Endothelial cell of umbilical vein (primary cell): ENCODE measurements at regions not wholly inside any gene's neighbourhood (a gene's known extent, or its start where the extent isn't known, plus 50 kb on each side); places are given as distances from the start of the nearest gene placed in this dataset.

Experiments used
- BruUV-seq: library from RNA; stranded (reverse); fragments of 400-500 nt; replicated peaks from 2 replicates; lab custom pipeline; 2021; lab: Mats Ljungman, UMichigan
- CTCF ChIA-PET: fragments of 300-600, 350-600 bp; sonication (Branson Sonifier 250); formaldehyde crosslinking; loops from one replicate; lab custom pipeline; 2021; ENCODE audit warnings: antibody characterized with exemption, inconsistent platforms; lab: Charles Lee
- POLR2A ChIA-PET: fragments of 300-600, 350-600 bp; sonication (Branson Sonifier 250); formaldehyde crosslinking; loops from one replicate; lab custom pipeline; 2021; ENCODE audit warnings: antibody characterized with exemption, inconsistent platforms; lab: Charles Lee
- DNase-seq: peaks from one replicate; pipeline ENCODE4 v3.0.0-alpha.2; 2011; ENCODE audit warnings: low read depth, low spot score
- FAIRE-seq: peaks from 2 replicates; lab custom pipeline; 2011; peaks lifted over from hg19 to GRCh38; lab: Jason Lieb, UNC
- H2AFZ ChIP-seq: 2 replicates; pipeline ENCODE4 v1.6.0; 2012; ENCODE audit warnings: low read depth, low read length, control low read depth, inconsistent platforms
- H3K27ac ChIP-seq: 2 replicates; pipeline ENCODE4 v1.5.1; 2011; ENCODE audit warnings: low read depth, mild to moderate bottlenecking, control low read depth, low read length, moderate library complexity; ENCODE audit not compliant: insufficient read depth
- H3K27me3 ChIP-seq, 2 experiments: 2 replicates each; pipeline versions ENCODE4 v1.6.0 to v1.6.1; 2011; ENCODE audit warnings: low read length in 2 of 2, mixed read lengths in 1 of 2; ENCODE audit not compliant: control insufficient read depth in 2 of 2, insufficient read depth in 2 of 2
- H3K36me3 ChIP-seq, 2 experiments: 2 replicates in 1 of 2; 3 replicates in 1 of 2; pipeline ENCODE4 v1.5.1; 2011; ENCODE audit warnings: low read length in 2 of 2, mild to moderate bottlenecking in 1 of 2, moderate library complexity in 1 of 2; ENCODE audit not compliant: control insufficient read depth in 2 of 2, insufficient read depth in 2 of 2; ENCODE audit errors: extremely low read depth in 1 of 2
- H3K4me1 ChIP-seq: 3 replicates; pipeline ENCODE4 v1.5.1; 2011; ENCODE audit warnings: mild to moderate bottlenecking, low read length; ENCODE audit not compliant: control insufficient read depth, insufficient read depth; ENCODE audit errors: extremely low read depth
- H3K4me2 ChIP-seq: 2 replicates; pipeline ENCODE4 v1.6.1; 2011; ENCODE audit warnings: low read length, control low read depth, mixed read lengths; ENCODE audit not compliant: insufficient read depth
- H3K4me3 ChIP-seq, 3 experiments: fragments of 200-600 bp in 1 of 3; sonication (generic), shearing (Covaris generic) in 1 of 3; replicated peaks in 1 of 3; 2 replicates each; pipeline ENCODE4 v1.5.1; 2011 to 2016; ENCODE audit warnings: control low read depth in 3 of 3, low read length in 3 of 3, mild to moderate bottlenecking in 2 of 3, inconsistent platforms in 1 of 3, low read depth in 1 of 3, moderate library complexity in 1 of 3; ENCODE audit not compliant: insufficient read depth in 1 of 3
- H3K79me2 ChIP-seq: 2 replicates; pipeline ENCODE4 v1.6.0; 2012; ENCODE audit warnings: low read length, inconsistent platforms; ENCODE audit not compliant: control insufficient read depth, insufficient read depth
- H3K9ac ChIP-seq: replicated peaks from 2 replicates; pipeline ENCODE3; 2011; ENCODE audit warnings: low read length, control low read depth; ENCODE audit not compliant: insufficient read depth; ENCODE audit errors: extremely low read depth
- H3K9me1 ChIP-seq: replicated peaks from 3 replicates; pipeline ENCODE4 v1.6.0; 2011; ENCODE audit warnings: mild to moderate bottlenecking, low read length; ENCODE audit not compliant: control insufficient read depth, insufficient read depth; ENCODE audit errors: extremely low read depth
- H3K9me3 ChIP-seq: replicated peaks from 2 replicates; pipeline ENCODE4 v1.5.1; 2012; ENCODE audit warnings: low read length, inconsistent platforms; ENCODE audit not compliant: control insufficient read depth, insufficient read depth
- H4K20me1 ChIP-seq: replicated peaks from 2 replicates; pipeline ENCODE3; 2011; ENCODE audit warnings: mild to moderate bottlenecking, low read length; ENCODE audit not compliant: control insufficient read depth, insufficient read depth; ENCODE audit errors: extremely low read depth
- EZH2 ChIP-seq: IDR thresholded peaks from 2 replicates; pipeline ENCODE4 v1.6.1; 2012; ENCODE audit warnings: borderline replicate concordance, low read depth, mild to moderate bottlenecking, moderate library complexity, low read length, inconsistent platforms; ENCODE audit not compliant: severe bottlenecking
- FOS ChIP-seq: IDR thresholded peaks from 2 replicates; pipeline ENCODE4 v1.6.1; 2011; ENCODE audit warnings: mild to moderate bottlenecking, low read length, moderate library complexity, borderline replicate concordance; ENCODE audit not compliant: insufficient read depth
- GATA2 ChIP-seq: IDR thresholded peaks from 2 replicates; pipeline ENCODE4 v1.7.0; 2011; ENCODE audit warnings: low read depth, mild to moderate bottlenecking, moderate library complexity, mixed read lengths, low read length; ENCODE audit not compliant: insufficient read length, insufficient read depth
- JUN ChIP-seq: IDR thresholded peaks from 2 replicates; pipeline ENCODE4 v1.6.1; 2011; ENCODE audit warnings: borderline replicate concordance, low read depth; ENCODE audit not compliant: insufficient read length, insufficient read depth
- MYC ChIP-seq: IDR thresholded peaks from one replicate; pipeline ENCODE4 v1.6.1; 2011; ENCODE audit warnings: mild to moderate bottlenecking, low read depth, low read length
- POLR2A ChIP-seq: IDR thresholded peaks from 2 replicates; pipeline ENCODE4 v1.6.1; 2012; ENCODE audit warnings: low read depth, mild to moderate bottlenecking, control low read depth, low read length
- POLR2AphosphoS5 ChIP-seq: IDR thresholded peaks from 2 replicates; pipeline ENCODE4 v1.6.1; 2012; ENCODE audit warnings: low read depth, mild to moderate bottlenecking, control low read depth, low read length, moderate library complexity; ENCODE audit not compliant: insufficient read depth
- dilution Hi-C: fragments of 300-500 bp; cut with MboI; formaldehyde crosslinking; loops from one replicate; pipeline ENCODE4 v1.15.0; 2019; ENCODE audit warnings: low sequenced_read_pairs; ENCODE audit not compliant: extremely low pct_ligation_motif_present
- intact Hi-C: fragments of 100-400 bp; cut with micrococcal nuclease; formaldehyde crosslinking; loops from one replicate; pipeline ENCODE4 v1.10.0; 2022
- TF ChIP-seq, protein P1 (sequence below): IDR thresholded peaks from 2 replicates; pipeline ENCODE4 v1.6.1; 2011; ENCODE audit not compliant: insufficient read depth, insufficient read length
- TF ChIP-seq, protein P2 (sequence below), 2 donors: IDR thresholded peaks; 1 replicate in 1 of 2; 2 replicates in 1 of 2; pipeline ENCODE4 v1.5.1; 2011; ENCODE audit warnings: low read length in 2 of 2, mild to moderate bottlenecking in 2 of 2, moderate library complexity in 2 of 2, control low read depth in 1 of 2, inconsistent platforms in 1 of 2, low read depth in 1 of 2; ENCODE audit not compliant: insufficient read depth in 1 of 2; ENCODE audit errors: extremely low read depth in 1 of 2

GRCh38 chr1:188670837-188671236 is 1806.8 kb downstream of the BRINP3 start:
- Histone ChIP-seq H3K4me2 (no peak overlapping the region), H3K27me3 (no peaks in the 10 kb centered on the region), H3K4me3 (no peak overlapping the region), H3K79me2 (no peaks in the 10 kb centered on the region), H3K4me1 (no peaks in the 10 kb centered on the region), H3K9me3 (no peaks in the 10 kb centered on the region), H3K9me1 (no peaks in the 10 kb centered on the region), H3K9ac (no peak overlapping the region), H3K27ac (no peak overlapping the region), H4K20me1 (no peaks in the 10 kb centered on the region), H2AFZ (no peak overlapping the region), H3K36me3 (no peaks in the 10 kb centered on the region)
- FAIRE-seq (no peak), DNase-seq (peak; percentile 50)
- dilution Hi-C loops (no loop called here), intact Hi-C loops (no loop called here)
- ChIA-PET CTCF (interaction anchor here (0.7 to 1.0 kb wide), 2 partner anchors 111 to 157 kb away, joined by 3 to 4 read pairs; no protein-coding TSS in a partner anchor), POLR2A (no interaction called here)
- no TSS peak for BruUV-seq
- TF ChIP-seq MYC (no peak), POLR2AphosphoS5 (no peak), GATA2 (peak; percentile 33), EZH2 (no peak), FOS (peak; percentile 87), POLR2A (no peak), JUN (peak; percentile 18)
- TF ChIP-seq, protein P1, sequence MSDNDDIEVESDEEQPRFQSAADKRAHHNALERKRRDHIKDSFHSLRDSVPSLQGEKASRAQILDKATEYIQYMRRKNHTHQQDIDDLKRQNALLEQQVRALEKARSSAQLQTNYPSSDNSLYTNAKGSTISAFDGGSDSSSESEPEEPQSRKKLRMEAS, result no peak
- TF ChIP-seq, protein P2, sequence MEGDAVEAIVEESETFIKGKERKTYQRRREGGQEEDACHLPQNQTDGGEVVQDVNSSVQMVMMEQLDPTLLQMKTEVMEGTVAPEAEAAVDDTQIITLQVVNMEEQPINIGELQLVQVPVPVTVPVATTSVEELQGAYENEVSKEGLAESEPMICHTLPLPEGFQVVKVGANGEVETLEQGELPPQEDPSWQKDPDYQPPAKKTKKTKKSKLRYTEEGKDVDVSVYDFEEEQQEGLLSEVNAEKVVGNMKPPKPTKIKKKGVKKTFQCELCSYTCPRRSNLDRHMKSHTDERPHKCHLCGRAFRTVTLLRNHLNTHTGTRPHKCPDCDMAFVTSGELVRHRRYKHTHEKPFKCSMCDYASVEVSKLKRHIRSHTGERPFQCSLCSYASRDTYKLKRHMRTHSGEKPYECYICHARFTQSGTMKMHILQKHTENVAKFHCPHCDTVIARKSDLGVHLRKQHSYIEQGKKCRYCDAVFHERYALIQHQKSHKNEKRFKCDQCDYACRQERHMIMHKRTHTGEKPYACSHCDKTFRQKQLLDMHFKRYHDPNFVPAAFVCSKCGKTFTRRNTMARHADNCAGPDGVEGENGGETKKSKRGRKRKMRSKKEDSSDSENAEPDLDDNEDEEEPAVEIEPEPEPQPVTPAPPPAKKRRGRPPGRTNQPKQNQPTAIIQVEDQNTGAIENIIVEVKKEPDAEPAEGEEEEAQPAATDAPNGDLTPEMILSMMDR (IDR thresholded peaks at IDR 0.05; ENCODE audit: extremely low read depth in 1 of 2, insufficient read depth in 1 of 2, low read depth in 1 of 2, low read length in 2 of 2), result no peak
